Calu3 (cell line): ENCODE measurements at regions not wholly inside any gene's neighbourhood (a gene's known extent, or its start where the extent isn't known, plus 50 kb on each side); places are given as distances from the start of the nearest gene placed in this dataset.

ENCODE experiments used
- BruUV-seq: library from RNA; stranded (reverse); fragments of 400-500 nt; replicated peaks from 2 replicates; lab custom pipeline; 2021; lab: Mats Ljungman, UMichigan
- CTCF ChIA-PET: fragments of 300-600 bp; sonication (Branson Sonifier 250); formaldehyde crosslinking; loops from one replicate; lab custom pipeline; 2022; ENCODE audit warnings: antibody characterized with exemption; lab: Charles Lee
- DNase-seq: peaks from one replicate; pipeline ENCODE4 v3.0.0; 2022
- H3K27ac Mint-ChIP-seq: one replicate; pipeline ENCODE4 v1.8.0; 2022; ENCODE audit warnings: mixed read lengths; ENCODE audit not compliant: unreplicated experiment
- H3K27me3 Mint-ChIP-seq: one replicate; pipeline ENCODE4 v1.8.0; 2022; ENCODE audit warnings: mixed read lengths; ENCODE audit not compliant: unreplicated experiment
- H3K36me3 Mint-ChIP-seq: one replicate; pipeline ENCODE4 v1.8.0; 2022; ENCODE audit warnings: mild to moderate bottlenecking, moderate library complexity, mixed read lengths; ENCODE audit not compliant: insufficient read depth, unreplicated experiment
- H3K4me1 Mint-ChIP-seq: one replicate; pipeline ENCODE4 v1.8.0; 2022; ENCODE audit warnings: mild to moderate bottlenecking, low read depth, mixed read lengths; ENCODE audit not compliant: unreplicated experiment
- H3K4me3 Mint-ChIP-seq: one replicate; pipeline ENCODE4 v1.8.0; 2022; ENCODE audit warnings: mild to moderate bottlenecking, low read depth, moderate library complexity, mixed read lengths; ENCODE audit not compliant: unreplicated experiment
- H3K9me3 Mint-ChIP-seq: one replicate; pipeline ENCODE4 v1.8.0; 2022; ENCODE audit warnings: low read depth, mixed read lengths; ENCODE audit not compliant: unreplicated experiment
- CTCF ChIP-seq: fragments of 200-600 bp; IDR thresholded peaks from one replicate; pipeline ENCODE4 v1.8.0; 2022; ENCODE audit warnings: antibody characterized with exemption; ENCODE audit not compliant: unreplicated experiment
- intact Hi-C: fragments of 100-400 bp; cut with micrococcal nuclease; formaldehyde crosslinking; loops from one replicate; pipeline ENCODE4 v1.10.0; 2022; ENCODE audit not compliant: unreplicated experiment

- Mint-ChIP-seq H3K4me1 (peaks cover 5% of the 10 kb centered on the region), H3K27ac (no peak overlapping the region), H3K27me3 (peaks cover 28% of the 10 kb centered on the region), H3K36me3 (no peaks in the 10 kb centered on the region), H3K4me3 (no peak overlapping the region), H3K9me3 (no peaks in the 10 kb centered on the region)
- DNase-seq: no peak
- no peak for TF ChIP-seq CTCF
- intact Hi-C loops: no loop called here
- BruUV-seq: no TSS peak
- CTCF ChIA-PET: no interaction called here
Observed at GRCh38 chr16:22699356-22699755, 114.6 kb upstream of the HS3ST2 start.

GRCh38 chr16:22705799-22706198 lies 108.2 kb upstream of the HS3ST2 start:
- CTCF ChIA-PET: no interaction called here
- Mint-ChIP-seq H3K4me1 (peaks cover 8% of the 10 kb centered on the region), H3K27me3 (peaks cover 27% of the 10 kb centered on the region), H3K4me3 (no peak overlapping the region), H3K36me3 (no peaks in the 10 kb centered on the region), H3K27ac (no peak overlapping the region), H3K9me3 (peaks cover under 1% of the 10 kb centered on the region)
- BruUV-seq: no TSS peak
- intact Hi-C loops: no loop called here
- DNase-seq: no peak
- TF ChIP-seq CTCF: no peak

- intact Hi-C loops: no loop called here
- Mint-ChIP-seq H3K27ac (no peak overlapping the region), H3K9me3 (peaks cover 10% of the 10 kb centered on the region), H3K4me3 (no peak overlapping the region), H3K27me3 (no peaks in the 10 kb centered on the region), H3K4me1 (no peaks in the 10 kb centered on the region), H3K36me3 (no peaks in the 10 kb centered on the region)
- TF ChIP-seq CTCF: no peak
- DNase-seq: no peak
- CTCF ChIA-PET: no interaction called here
- BruUV-seq: no TSS peak
Observed at GRCh38 chr16:22710326-22710725, 103.6 kb upstream of the HS3ST2 start.

- CTCF ChIA-PET: no interaction called here
- no TSS peak for BruUV-seq
Observed at GRCh38 chr16:22711847-22712246, 102.1 kb upstream of the HS3ST2 start.

More at GRCh38 chr16:22711847-22712246, 102.1 kb upstream of the HS3ST2 start:
- no peak for DNase-seq
- intact Hi-C loops: no loop called here
- Mint-ChIP-seq H3K9me3 (peaks cover 10% of the 10 kb centered on the region), H3K27me3 (no peaks in the 10 kb centered on the region), H3K4me3 (no peak overlapping the region), H3K36me3 (no peaks in the 10 kb centered on the region), H3K4me1 (no peaks in the 10 kb centered on the region), H3K27ac (no peak overlapping the region)
- TF ChIP-seq CTCF: no peak
